ENCODE measurements at regions not wholly inside any gene's neighbourhood (a gene's known extent, or its start where the extent isn't known, plus 50 kb on each side); places are given as distances from the start of the nearest gene placed in this dataset.

DNA sequence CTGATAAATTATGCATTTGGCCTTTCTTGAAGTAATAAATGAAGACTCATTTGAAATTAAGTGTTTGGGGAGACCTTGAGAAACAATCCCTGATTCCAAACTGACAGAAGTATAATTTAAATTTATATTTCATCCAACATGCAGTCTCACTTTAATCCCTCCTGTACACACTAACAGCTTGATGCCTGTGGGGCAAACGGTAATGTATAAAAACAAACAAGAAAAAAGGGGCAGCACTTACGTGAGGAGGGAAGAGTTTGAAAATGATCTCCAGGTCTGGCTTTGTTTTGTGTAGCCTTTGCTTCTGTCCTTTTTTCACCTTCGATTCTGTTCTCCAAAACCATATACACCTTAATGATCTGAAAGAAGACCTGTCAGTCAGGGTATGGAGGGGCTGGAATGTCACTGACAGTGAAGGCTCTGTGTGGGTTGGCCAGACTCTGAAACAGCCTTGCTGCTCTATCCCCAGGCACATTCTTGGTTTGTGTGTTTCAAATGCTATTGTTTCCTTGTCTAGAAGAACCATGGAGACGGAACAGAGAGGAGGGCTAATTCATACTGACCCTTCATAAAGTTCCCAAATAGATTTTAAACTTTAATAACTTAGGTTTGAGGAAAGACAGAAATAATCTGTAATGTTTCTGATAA, 338.2 kb upstream of the WWC1 start:
- TF ChIP-seq Cebpa-rat (IDR thresholded peaks at IDR 0.05) = no peak
- Histone ChIP-seq H3K36me3 (peaks cover 56% of the 10 kb centered on the region), H3K4me2 (no peak overlapping the region), H3K27me3 (no peaks in the 10 kb centered on the region), H4K20me1 (no peaks in the 10 kb centered on the region), H3K4me3 (no peak overlapping the region), H3K4me1 (peaks cover 8% of the 10 kb centered on the region; the same call in 1 of the 2 replicates), H3K27ac (no peak overlapping the region), H3K9me3 (peaks cover 40% of the 10 kb centered on the region), H3K9ac (no peak overlapping the region)

DNA sequence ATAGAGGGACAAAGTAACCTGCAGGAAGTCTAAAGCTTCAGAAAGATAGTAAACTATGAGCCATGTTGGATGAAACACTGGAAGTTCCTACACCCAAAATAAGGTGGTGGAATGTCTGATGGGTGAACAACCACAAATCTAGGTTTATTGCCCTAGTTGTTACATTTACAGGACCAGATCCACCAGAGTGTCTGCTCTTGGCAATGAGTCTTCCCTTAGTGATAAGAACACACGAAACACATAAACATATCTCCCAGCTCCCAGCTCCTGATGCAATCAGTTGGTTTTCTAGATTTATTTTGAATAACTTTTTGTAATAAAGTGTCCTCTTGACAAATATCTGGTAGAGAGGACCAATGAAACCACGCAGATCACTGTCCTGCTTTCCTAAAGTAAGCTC, 329.7 kb upstream of the WWC1 start:
- no peaks in the 10 kb centered on the region for H4K20me1 ChIP-seq
- H3K36me3 ChIP-seq = peaks cover 80% of the 10 kb centered on the region
- H3K9me3 ChIP-seq = peaks cover 18% of the 10 kb centered on the region
- H3K9ac ChIP-seq = no peak overlapping the region
- H3K27ac ChIP-seq = no peak overlapping the region
- H3K4me3 ChIP-seq = no peak overlapping the region
- H3K27me3 ChIP-seq = no peaks in the 10 kb centered on the region
- no peaks in the 10 kb centered on the region for H3K4me1 ChIP-seq
- no peak overlapping the region for H3K4me2 ChIP-seq
- no peak for TF ChIP-seq Cebpa-rat (IDR thresholded peaks at IDR 0.05)

- Histone ChIP-seq H3K36me3 (peaks cover 92% of the 10 kb centered on the region), H3K27me3 (no peaks in the 10 kb centered on the region), H3K4me2 (no peak overlapping the region), H3K4me1 (no peaks in the 10 kb centered on the region), H3K9ac (no peak overlapping the region), H4K20me1 (no peaks in the 10 kb centered on the region), H3K27ac (no peak overlapping the region), H3K4me3 (no peak overlapping the region), H3K9me3 (peaks cover 19% of the 10 kb centered on the region)
- no peak for TF ChIP-seq Cebpa-rat (IDR thresholded peaks at IDR 0.05)
Observed at GRCh38 chr5:167964529-167964928, 326.9 kb upstream of the WWC1 start.

DNA sequence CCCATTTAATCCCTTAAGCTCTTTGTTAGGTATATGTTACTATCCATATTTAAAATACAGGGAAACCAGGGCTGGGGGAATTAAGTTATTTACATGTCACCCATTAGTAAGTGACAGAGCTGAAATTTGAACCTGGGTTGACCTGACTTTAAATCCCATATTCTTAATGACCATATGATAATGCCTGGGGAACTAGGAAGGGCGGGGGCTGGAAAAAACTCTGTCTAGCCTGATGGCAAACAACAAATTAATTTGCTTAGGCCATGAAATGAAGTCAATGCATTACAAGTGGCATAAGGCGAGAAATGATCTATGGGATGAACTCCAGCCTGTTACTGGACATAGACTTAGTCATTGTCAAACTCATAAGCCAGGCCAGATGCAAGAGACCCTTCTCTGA, 325.7 kb upstream of the WWC1 start:
- Histone ChIP-seq H3K9me3 (peaks cover 19% of the 10 kb centered on the region), H3K36me3 (peaks cover 93% of the 10 kb centered on the region), H3K4me1 (no peaks in the 10 kb centered on the region), H3K4me3 (no peak overlapping the region), H3K27me3 (no peaks in the 10 kb centered on the region), H3K27ac (no peak overlapping the region), H4K20me1 (no peaks in the 10 kb centered on the region), H3K9ac (no peak overlapping the region), H3K4me2 (no peak overlapping the region)
- no peak for TF ChIP-seq Cebpa-rat (IDR thresholded peaks at IDR 0.05)

GRCh38 chr5:167966979-167967378, 324.5 kb upstream of the WWC1 start:
- H3K4me1 ChIP-seq = no peaks in the 10 kb centered on the region
- no peak overlapping the region for H3K27ac ChIP-seq
- H3K4me2 ChIP-seq = no peak overlapping the region
- no peaks in the 10 kb centered on the region for H3K27me3 ChIP-seq
- peaks cover 19% of the 10 kb centered on the region for H3K9me3 ChIP-seq
- H4K20me1 ChIP-seq = no peaks in the 10 kb centered on the region
- H3K9ac ChIP-seq = no peak overlapping the region
- peaks cover 86% of the 10 kb centered on the region for H3K36me3 ChIP-seq
- no peak for TF ChIP-seq Cebpa-rat (IDR thresholded peaks at IDR 0.05)
- H3K4me3 ChIP-seq = no peak overlapping the region

- Histone ChIP-seq H3K4me2 (no peak overlapping the region), H3K36me3 (peaks cover 80% of the 10 kb centered on the region), H3K9ac (no peak overlapping the region), H3K27me3 (no peaks in the 10 kb centered on the region), H3K9me3 (peaks cover 19% of the 10 kb centered on the region), H3K4me1 (no peaks in the 10 kb centered on the region), H3K4me3 (no peak overlapping the region), H3K27ac (no peak overlapping the region), H4K20me1 (no peaks in the 10 kb centered on the region)
- TF ChIP-seq Cebpa-rat (IDR thresholded peaks at IDR 0.05) = no peak
Observed at GRCh38 chr5:167967494-167968177, 323.8 kb upstream of the WWC1 start.

GRCh38 chr5:167968837-167969236, 322.6 kb upstream of the WWC1 start:
- no peaks in the 10 kb centered on the region for H3K27me3 ChIP-seq
- H4K20me1 ChIP-seq = no peaks in the 10 kb centered on the region
- H3K36me3 ChIP-seq = peaks cover 82% of the 10 kb centered on the region
- TF ChIP-seq Cebpa-rat (IDR thresholded peaks at IDR 0.05) = no peak
- H3K9ac ChIP-seq = no peak overlapping the region
- H3K9me3 ChIP-seq = peaks cover 19% of the 10 kb centered on the region
- H3K27ac ChIP-seq = no peak overlapping the region
- H3K4me1 ChIP-seq = no peaks in the 10 kb centered on the region
- no peak overlapping the region for H3K4me2 ChIP-seq
- H3K4me3 ChIP-seq = no peak overlapping the region

- Histone ChIP-seq H3K4me1 (no peaks in the 10 kb centered on the region), H3K36me3 (peaks cover 78% of the 10 kb centered on the region), H3K4me2 (no peak overlapping the region)
Observed at GRCh38 chr5:167969998-167970397, 321.4 kb upstream of the WWC1 start.

DNA sequence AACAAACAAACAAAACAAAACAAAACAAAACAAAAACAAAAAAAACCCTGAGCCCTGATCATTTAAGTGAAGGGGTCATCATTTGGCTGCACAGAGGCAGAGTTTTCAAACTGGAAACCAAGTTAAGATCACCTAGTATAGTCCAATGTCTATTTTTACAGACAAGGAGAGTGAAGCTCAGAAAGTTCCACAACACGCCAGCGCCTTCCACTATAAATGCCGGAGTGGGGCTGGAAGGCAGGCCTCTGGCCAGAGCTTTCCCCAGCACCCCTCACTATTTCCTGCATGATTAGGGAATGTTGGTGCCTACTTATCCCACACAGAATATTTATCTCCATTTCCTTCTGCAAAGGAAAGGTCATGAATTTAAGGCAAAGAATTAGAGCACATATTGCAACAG, 319.7 kb upstream of the WWC1 start:
- Histone ChIP-seq H3K4me2 (no peak overlapping the region), H4K20me1 (no peaks in the 10 kb centered on the region), H3K4me3 (no peak overlapping the region), H3K27me3 (no peaks in the 10 kb centered on the region), H3K27ac (no peak overlapping the region), H3K9ac (no peak overlapping the region), H3K36me3 (peaks cover 66% of the 10 kb centered on the region), H3K9me3 (peaks cover 19% of the 10 kb centered on the region), H3K4me1 (no peaks in the 10 kb centered on the region)
- no peak for TF ChIP-seq Cebpa-rat (IDR thresholded peaks at IDR 0.05)

More at GRCh38 chr5:167969998-167970397, 321.4 kb upstream of the WWC1 start:
- Histone ChIP-seq H3K4me3 (no peak overlapping the region), H4K20me1 (no peaks in the 10 kb centered on the region), H3K27ac (no peak overlapping the region), H3K9me3 (peaks cover 19% of the 10 kb centered on the region), H3K9ac (no peak overlapping the region), H3K27me3 (no peaks in the 10 kb centered on the region)
- no peak for TF ChIP-seq Cebpa-rat (IDR thresholded peaks at IDR 0.05)

DNA sequence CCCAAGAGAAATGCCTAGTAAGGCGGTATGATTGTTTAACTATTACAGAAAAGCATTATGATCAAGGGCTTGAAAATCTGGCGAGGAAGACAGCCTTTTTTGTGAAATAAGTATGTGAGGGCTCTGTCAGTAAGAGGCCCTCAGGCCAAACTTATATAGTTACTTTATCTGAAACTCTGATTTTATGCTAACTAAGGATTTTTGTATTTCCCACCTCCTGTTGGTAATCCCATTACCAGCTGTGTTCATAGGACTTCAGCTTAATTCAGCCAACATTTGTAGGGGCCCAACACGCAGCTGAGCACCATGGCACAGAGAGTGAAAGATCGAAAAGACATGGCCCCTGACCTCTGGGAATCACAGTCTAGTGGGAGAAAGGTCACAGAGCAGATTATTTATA, 318.3 kb upstream of the WWC1 start:
- Histone ChIP-seq H3K36me3 (peaks cover 62% of the 10 kb centered on the region), H3K27me3 (no peaks in the 10 kb centered on the region), H3K9me3 (peaks cover 13% of the 10 kb centered on the region), H4K20me1 (no peaks in the 10 kb centered on the region), H3K4me2 (no peak overlapping the region), H3K9ac (no peak overlapping the region), H3K4me3 (no peak overlapping the region), H3K27ac (no peak overlapping the region), H3K4me1 (no peaks in the 10 kb centered on the region)
- TF ChIP-seq Cebpa-rat (IDR thresholded peaks at IDR 0.05) = no peak
